ENCODE measurements at regions not wholly inside any gene's neighbourhood (a gene's known extent, or its start where the extent isn't known, plus 50 kb on each side); places are given as distances from the start of the nearest gene placed in this dataset.

DNA sequence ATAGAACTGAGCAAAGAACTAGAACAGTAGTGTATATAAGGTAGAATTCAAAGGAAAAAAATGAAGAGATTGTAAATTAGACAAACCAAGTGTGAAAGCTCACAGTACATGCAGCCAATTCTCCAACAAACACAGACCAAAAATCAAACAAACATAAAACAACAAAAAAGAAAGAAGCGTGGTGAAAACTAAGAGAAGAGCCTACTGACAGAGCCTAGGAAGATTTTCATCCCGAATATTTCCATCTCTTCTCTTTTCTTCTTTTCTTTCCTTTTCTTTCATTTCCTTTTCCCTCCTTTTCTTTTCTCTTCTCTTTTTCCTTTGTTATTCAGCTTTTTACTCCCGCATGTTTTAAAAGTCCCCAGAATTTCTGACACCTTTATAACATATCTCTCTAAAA, 1103.6 kb downstream of the CDH8 start:
- TF ChIP-seq, protein P1, sequence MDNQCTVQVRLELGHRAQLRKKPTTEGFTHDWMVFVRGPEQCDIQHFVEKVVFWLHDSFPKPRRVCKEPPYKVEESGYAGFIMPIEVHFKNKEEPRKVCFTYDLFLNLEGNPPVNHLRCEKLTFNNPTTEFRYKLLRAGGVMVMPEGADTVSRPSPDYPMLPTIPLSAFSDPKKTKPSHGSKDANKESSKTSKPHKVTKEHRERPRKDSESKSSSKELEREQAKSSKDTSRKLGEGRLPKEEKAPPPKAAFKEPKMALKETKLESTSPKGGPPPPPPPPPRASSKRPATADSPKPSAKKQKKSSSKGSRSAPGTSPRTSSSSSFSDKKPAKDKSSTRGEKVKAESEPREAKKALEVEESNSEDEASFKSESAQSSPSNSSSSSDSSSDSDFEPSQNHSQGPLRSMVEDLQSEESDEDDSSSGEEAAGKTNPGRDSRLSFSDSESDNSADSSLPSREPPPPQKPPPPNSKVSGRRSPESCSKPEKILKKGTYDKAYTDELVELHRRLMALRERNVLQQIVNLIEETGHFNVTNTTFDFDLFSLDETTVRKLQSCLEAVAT (IDR thresholded peaks at IDR 0.05): no peak
- no peak for TF ChIP-seq HMGN3 (IDR thresholded peaks at IDR 0.05; ENCODE audit: borderline replicate concordance, extremely low read depth, insufficient read length, low read depth, low read length)
- no peak for TF ChIP-seq ZNF217 (CRISPR knock-in tag; IDR thresholded peaks at IDR 0.05)
- no peak for TF ChIP-seq POLR2H (tag; IDR thresholded peaks at IDR 0.05; ENCODE audit: low read depth)
- no peak for TF ChIP-seq SMARCA4 (IDR thresholded peaks at IDR 0.05)
